Glutamatergic neuron (in vitro differentiated cells): ENCODE measurements at regions not wholly inside any gene's neighbourhood (a gene's known extent, or its start where the extent isn't known, plus 50 kb on each side); places are given as distances from the start of the nearest gene placed in this dataset.

Experiments
- DNase-seq: peaks from one replicate; pipeline ENCODE4 v3.0.0; 2022
- H3K27ac Mint-ChIP-seq: one replicate; pipeline ENCODE4 v1.8.0; 2020; ENCODE audit warnings: mild to moderate bottlenecking, mixed read lengths, inconsistent platforms; ENCODE audit not compliant: unreplicated experiment
- H3K27me3 Mint-ChIP-seq: one replicate; pipeline ENCODE4 v1.8.0; 2020; ENCODE audit warnings: mild to moderate bottlenecking, moderate library complexity, mixed read lengths, inconsistent platforms; ENCODE audit not compliant: unreplicated experiment
- H3K36me3 Mint-ChIP-seq: one replicate; pipeline ENCODE4 v1.8.0; 2020; ENCODE audit warnings: mild to moderate bottlenecking, mixed read lengths, inconsistent platforms; ENCODE audit not compliant: unreplicated experiment
- H3K4me1 Mint-ChIP-seq: one replicate; pipeline ENCODE4 v1.8.0; 2020; ENCODE audit warnings: mild to moderate bottlenecking, low read depth, mixed read lengths, inconsistent platforms; ENCODE audit not compliant: unreplicated experiment
- H3K4me3 Mint-ChIP-seq: one replicate; pipeline ENCODE4 v1.8.0; 2020; ENCODE audit warnings: mild to moderate bottlenecking, mixed read lengths, inconsistent platforms; ENCODE audit not compliant: unreplicated experiment
- H3K9me3 Mint-ChIP-seq: one replicate; pipeline ENCODE4 v1.8.0; 2020; ENCODE audit warnings: mild to moderate bottlenecking, moderate library complexity, mixed read lengths, inconsistent platforms; ENCODE audit not compliant: unreplicated experiment
- CTCF ChIP-seq: fragments of 200-600 bp; sonication (generic); IDR thresholded peaks from one replicate; pipeline ENCODE4 v1.5.0; 2021; ENCODE audit not compliant: partially characterized antibody, unreplicated experiment

DNA sequence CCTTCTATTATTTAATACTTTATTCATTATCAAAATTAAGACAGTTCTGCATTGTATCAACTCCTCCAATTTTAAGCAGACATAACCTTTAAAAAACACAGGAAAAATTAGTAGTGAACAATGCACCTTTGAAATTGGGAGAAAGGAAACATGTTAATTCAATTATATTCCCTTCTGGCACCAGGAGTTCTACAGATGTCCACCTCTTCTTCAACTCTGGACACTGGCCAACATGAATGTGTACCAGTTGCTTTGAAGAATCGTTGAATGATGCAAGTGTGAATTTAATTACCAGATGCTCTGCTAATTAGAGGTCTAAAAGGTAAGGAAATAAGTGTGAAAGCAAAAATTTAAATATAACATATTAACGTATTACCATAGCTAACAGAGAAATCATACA lies 206.7 kb upstream of the IGFBP3 start:
- Mint-ChIP-seq H3K27ac (no peak overlapping the region), H3K4me1 (no peaks in the 10 kb centered on the region), H3K9me3 (peaks cover 1% of the 10 kb centered on the region), H3K27me3 (peaks cover 2% of the 10 kb centered on the region), H3K4me3 (no peak overlapping the region), H3K36me3 (no peaks in the 10 kb centered on the region)
- no peak for TF ChIP-seq CTCF
- no peak for DNase-seq

GRCh38 chr7:46126675-46127300 lies 205.7 kb upstream of the IGFBP3 start:
- Mint-ChIP-seq H3K36me3 (no peaks in the 10 kb centered on the region), H3K27ac (no peak overlapping the region), H3K4me3 (no peak overlapping the region), H3K4me1 (no peaks in the 10 kb centered on the region), H3K27me3 (no peaks in the 10 kb centered on the region), H3K9me3 (no peaks in the 10 kb centered on the region)
- no peak for TF ChIP-seq CTCF
- no peak for DNase-seq

- H3K36me3 Mint-ChIP-seq: no peaks in the 10 kb centered on the region
- TF ChIP-seq CTCF: no peak
- no peak for DNase-seq
- no peaks in the 10 kb centered on the region for H3K4me1 Mint-ChIP-seq
- H3K27me3 Mint-ChIP-seq: no peaks in the 10 kb centered on the region
- H3K9me3 Mint-ChIP-seq: no peaks in the 10 kb centered on the region
- no peak overlapping the region for H3K27ac Mint-ChIP-seq
- H3K4me3 Mint-ChIP-seq: no peak overlapping the region
Observed at GRCh38 chr7:46123756-46124343, 202.8 kb upstream of the IGFBP3 start.

DNA sequence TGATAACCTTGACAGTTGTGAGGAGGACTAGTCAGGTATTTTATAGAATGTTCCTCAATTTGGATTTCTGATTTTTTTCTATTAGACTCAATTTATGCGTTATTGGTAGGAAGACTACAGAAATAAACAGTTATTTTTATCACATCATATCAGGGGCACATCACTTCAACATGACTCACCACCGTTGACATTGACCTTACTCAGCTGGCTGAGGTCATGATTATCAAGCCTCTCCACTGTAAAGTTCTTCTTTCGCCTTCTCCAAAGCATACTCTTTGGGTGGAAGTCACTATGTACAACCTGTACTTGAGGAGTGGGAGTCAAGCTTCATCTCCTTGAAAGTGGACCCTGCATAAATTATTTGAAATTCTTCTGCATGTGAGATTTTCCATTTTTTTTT lies 194.3 kb upstream of the IGFBP3 start:
- TF ChIP-seq CTCF: no peak
- H3K9me3 Mint-ChIP-seq: no peaks in the 10 kb centered on the region
- no peak for DNase-seq
- H3K36me3 Mint-ChIP-seq: no peaks in the 10 kb centered on the region
- no peaks in the 10 kb centered on the region for H3K4me1 Mint-ChIP-seq
- H3K4me3 Mint-ChIP-seq: no peak overlapping the region
- H3K27ac Mint-ChIP-seq: no peak overlapping the region
- no peaks in the 10 kb centered on the region for H3K27me3 Mint-ChIP-seq

DNA sequence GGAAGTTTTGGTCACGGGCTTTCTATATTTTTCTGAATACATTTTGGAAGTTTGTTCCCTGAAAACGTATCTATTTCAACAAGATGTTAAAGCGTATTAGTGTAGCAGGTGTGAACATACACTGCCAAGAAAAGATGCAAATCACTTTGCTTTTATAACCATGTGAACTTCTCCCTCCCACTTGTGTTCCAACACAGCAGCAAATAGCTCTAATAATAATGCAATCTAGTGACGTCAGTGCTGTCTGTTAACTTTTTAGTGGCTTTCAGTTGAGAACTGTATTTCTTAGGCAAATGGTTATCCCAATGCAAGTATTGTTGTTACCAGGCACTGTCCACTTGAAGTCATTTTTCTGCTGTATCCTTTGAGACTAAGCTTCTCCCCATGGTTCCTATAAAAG lies 188.4 kb upstream of the IGFBP3 start:
- Mint-ChIP-seq H3K36me3 (peaks cover 4% of the 10 kb centered on the region), H3K4me1 (peaks cover 15% of the 10 kb centered on the region), H3K27ac (no peak overlapping the region), H3K9me3 (no peaks in the 10 kb centered on the region), H3K27me3 (no peaks in the 10 kb centered on the region), H3K4me3 (no peak overlapping the region)
- no peak for DNase-seq
- TF ChIP-seq CTCF: no peak
